Stomach (tissue), 8 donors: ENCODE measurements at regions not wholly inside any gene's neighbourhood (a gene's known extent, or its start where the extent isn't known, plus 50 kb on each side); places are given as distances from the start of the nearest gene placed in this dataset.

Experiments used
- DNase-seq, 2 donors: peaks; one replicate each; pipeline versions ENCODE4 v3.0.0 to v3.0.0-alpha.2; 2013 to 2019
- H3K27ac ChIP-seq, 5 donors: fragments of 200-600 bp in 4 of 5; sonication (generic) in 4 of 5; one replicate each; pipeline ENCODE4 v1.5.1; 2013 to 2019; ENCODE audit warnings: mild to moderate bottlenecking in 1 of 5, moderate library complexity in 1 of 5
- H3K27me3 ChIP-seq, 3 donors: fragments of 200-600 bp; sonication (generic); one replicate each; pipeline ENCODE4 v1.5.1; 2017 to 2019; ENCODE audit warnings: mixed run types in 1 of 3
- H3K36me3 ChIP-seq, 4 donors: fragments of 200-600 bp; sonication (generic); 1 replicate in 3 of 4; 2 replicates in 1 of 4; pipeline ENCODE4 v1.5.1; 2016 to 2019
- H3K4me1 ChIP-seq, 4 donors: fragments of 200-600 bp; sonication (generic); one replicate each; pipeline ENCODE4 v1.5.1; 2016 to 2019
- H3K4me3 ChIP-seq, 4 donors: fragments of 200-600 bp; sonication (generic) in 3 of 4; one replicate each; pipeline ENCODE4 v1.5.1; 2016 to 2019; ENCODE audit warnings: mild to moderate bottlenecking in 1 of 4
- H3K9me3 ChIP-seq, 4 donors: fragments of 200-600 bp; sonication (generic); one replicate each; pipeline ENCODE4 v1.5.1; 2016 to 2019
- CTCF ChIP-seq, 7 experiments: fragments of 450-650 bp in 4 of 7; fragments of 200-600 bp in 3 of 7; sonication (generic) in 3 of 7; IDR thresholded peaks; one replicate each; pipeline ENCODE4 v1.5.1; 2016 to 2019; ENCODE audit warnings: antibody characterized with exemption in 7 of 7, control low read depth in 2 of 7, mild to moderate bottlenecking in 1 of 7
- EP300 ChIP-seq: sonication (generic); formaldehyde crosslinking; IDR thresholded peaks from one replicate; pipeline ENCODE4 v1.6.1; 2017; ENCODE audit warnings: antibody characterized with exemption
- POLR2A ChIP-seq, 4 donors: fragments of 450-650 bp; IDR thresholded peaks; one replicate each; pipeline ENCODE4 v1.6.1; 2016; ENCODE audit warnings: antibody characterized with exemption in 4 of 4, control low read depth in 2 of 4, mild to moderate bottlenecking in 1 of 4, moderate library complexity in 1 of 4
- POLR2AphosphoS5 ChIP-seq, 3 donors: sonication (generic); formaldehyde crosslinking; IDR thresholded peaks; one replicate each; pipeline ENCODE4 v1.6.1; 2016; ENCODE audit warnings: antibody characterized with exemption in 3 of 3
- WGBS, 5 donors: extraction: QIAGEN DNeasy Blood & Tissue Kit in 3 of 5; methylation state at CpG; one replicate each; pipeline versions ENCODE4 v1.1.5 to v1.1.7; 2013 to 2018; 5-methylcytosine and 5-hydroxymethylcytosine counted together
- intact Hi-C: fragments of 100-400 bp; cut with DNase I; formaldehyde crosslinking; loops from one replicate; pipeline ENCODE4 v1.15.1; 2023; ENCODE audit warnings: low total_unique reads
- donor health status: healthy with polysubstance abuse.
- donor health status: Bipolar disorder and iron deficiency.
- donor health status: healthy.

- no peak overlapping the region for H3K4me3 ChIP-seq
- no peaks in the 10 kb centered on the region for H3K36me3 ChIP-seq
- H3K4me1 ChIP-seq = no peaks in the 10 kb centered on the region
- 81 to 87% (median 83%) methylated on average over 9 of the region's 9 CpGs for WGBS, 5 donors
- TF ChIP-seq POLR2A (IDR thresholded peaks at IDR 0.05) (no peak), CTCF (IDR thresholded peaks at IDR 0.05) (no peak), EP300 (no peak), POLR2AphosphoS5 (IDR thresholded peaks at IDR 0.05) (no peak)
- no peaks in the 10 kb centered on the region for H3K9me3 ChIP-seq
- no peaks in the 10 kb centered on the region for H3K27me3 ChIP-seq
- intact Hi-C loops = no loop called here
- no peak for DNase-seq
- H3K27ac ChIP-seq = no peak overlapping the region
These were observed 1256.6 kb upstream of the B3GALT2 start for GRCh38 chr1:194442901-194443575.

GRCh38 chr1:194437135-194437534 lies 1250.7 kb upstream of the B3GALT2 start:
- no peak for DNase-seq
- H3K27ac ChIP-seq = no peak overlapping the region
- H3K9me3 ChIP-seq = peaks cover 0 to 15% (median 7%) of the 10 kb centered on the region in 4 donors
- no peak for TF ChIP-seq POLR2AphosphoS5 (IDR thresholded peaks at IDR 0.05)
- no peak for TF ChIP-seq EP300
- no peak for TF ChIP-seq CTCF (IDR thresholded peaks at IDR 0.05)
- no peaks in the 10 kb centered on the region for H3K36me3 ChIP-seq
- H3K4me1 ChIP-seq = no peaks in the 10 kb centered on the region
- no peak overlapping the region for H3K4me3 ChIP-seq
- intact Hi-C loops = no loop called here
- WGBS, 5 donors = 67 to 78% (median 71%) methylated on average over 1 to 2 of the region's 2 CpGs
- no peaks in the 10 kb centered on the region for H3K27me3 ChIP-seq

- no peak overlapping the region for H3K4me3 ChIP-seq
- no peak overlapping the region for H3K27ac ChIP-seq
- TF ChIP-seq POLR2AphosphoS5 (IDR thresholded peaks at IDR 0.05) (no peak), POLR2A (IDR thresholded peaks at IDR 0.05) (no peak), CTCF (IDR thresholded peaks at IDR 0.05) (no peak), EP300 (no peak)
- DNase-seq = no peak
- no peaks in the 10 kb centered on the region for H3K27me3 ChIP-seq
- no peaks in the 10 kb centered on the region for H3K4me1 ChIP-seq
- intact Hi-C loops = no loop called here
- H3K9me3 ChIP-seq = peaks cover 0 to 13% (median 2%) of the 10 kb centered on the region in 4 donors
- WGBS, 5 donors = 86 to 90% (median 87%) methylated on average over 17 to 21 of the region's 21 CpGs
- H3K36me3 ChIP-seq = no peaks in the 10 kb centered on the region
These were observed 1244.7 kb upstream of the B3GALT2 start for GRCh38 chr1:194431121-194431520.

GRCh38 chr1:194420706-194421105 lies 1234.3 kb upstream of the B3GALT2 start:
- no peak for DNase-seq
- H3K4me1 ChIP-seq = no peaks in the 10 kb centered on the region
- H3K36me3 ChIP-seq = no peaks in the 10 kb centered on the region
- peaks cover 0 to 15% (median 10%) of the 10 kb centered on the region in 4 donors for H3K9me3 ChIP-seq
- H3K27ac ChIP-seq = no peak overlapping the region
- H3K4me3 ChIP-seq = no peak overlapping the region
- TF ChIP-seq CTCF (IDR thresholded peaks at IDR 0.05) = no peak
- TF ChIP-seq POLR2A (IDR thresholded peaks at IDR 0.05) = no peak
- TF ChIP-seq EP300 = no peak
- 69 to 90% (median 85%) methylated on average over 3 to 4 of the region's 4 CpGs for WGBS, 5 donors
- intact Hi-C loops = no loop called here
- no peaks in the 10 kb centered on the region for H3K27me3 ChIP-seq
